ENCODE measurements at regions not wholly inside any gene's neighbourhood (a gene's known extent, or its start where the extent isn't known, plus 50 kb on each side); places are given as distances from the start of the nearest gene placed in this dataset.
A peak's percentile ranks its signal among the peaks of the same experiment; 100 is the strongest.

DNA sequence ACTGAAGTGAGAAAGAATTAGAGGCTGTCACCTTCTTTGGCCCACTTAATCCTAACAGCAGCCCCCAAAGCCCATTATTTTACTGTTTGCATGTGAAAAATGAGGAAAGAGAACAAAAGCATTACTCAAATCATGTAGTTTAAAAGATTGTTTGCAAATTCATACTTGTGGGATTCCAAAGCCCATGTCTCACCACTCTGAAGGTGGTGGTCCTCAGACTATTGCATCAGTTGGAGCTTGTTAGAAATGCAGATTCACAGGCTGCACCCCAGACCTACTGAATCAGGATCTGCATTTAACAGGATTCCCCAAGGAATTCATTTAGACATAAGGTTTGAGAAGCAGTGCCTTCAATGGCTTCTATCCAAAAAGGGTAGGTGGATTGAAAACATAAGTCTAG, 93.7 kb upstream of the PDE1C start:
- Histone ChIP-seq H2AFZ (ENCODE audit: low read length, unreplicated experiment) (peak overlapping the region; percentile 40), H3K79me2 (ENCODE audit: control insufficient read depth, insufficient read depth, low read length, unreplicated experiment) (no peaks in the 10 kb centered on the region), H3K36me3 (ENCODE audit: insufficient read depth, low read length) (no peaks in the 10 kb centered on the region), H3K27ac (ENCODE audit: low read depth, low read length) (peak overlapping the region; percentile 84), H3K4me3 (ENCODE audit: low read depth, low read length) (no peak overlapping the region), H3K4me1 (ENCODE audit: control insufficient read depth, insufficient read depth, low read length, unreplicated experiment) (peaks cover 36% of the 10 kb centered on the region), H3K27me3 (ENCODE audit: insufficient read depth, low read length) (no peaks in the 10 kb centered on the region)

DNA sequence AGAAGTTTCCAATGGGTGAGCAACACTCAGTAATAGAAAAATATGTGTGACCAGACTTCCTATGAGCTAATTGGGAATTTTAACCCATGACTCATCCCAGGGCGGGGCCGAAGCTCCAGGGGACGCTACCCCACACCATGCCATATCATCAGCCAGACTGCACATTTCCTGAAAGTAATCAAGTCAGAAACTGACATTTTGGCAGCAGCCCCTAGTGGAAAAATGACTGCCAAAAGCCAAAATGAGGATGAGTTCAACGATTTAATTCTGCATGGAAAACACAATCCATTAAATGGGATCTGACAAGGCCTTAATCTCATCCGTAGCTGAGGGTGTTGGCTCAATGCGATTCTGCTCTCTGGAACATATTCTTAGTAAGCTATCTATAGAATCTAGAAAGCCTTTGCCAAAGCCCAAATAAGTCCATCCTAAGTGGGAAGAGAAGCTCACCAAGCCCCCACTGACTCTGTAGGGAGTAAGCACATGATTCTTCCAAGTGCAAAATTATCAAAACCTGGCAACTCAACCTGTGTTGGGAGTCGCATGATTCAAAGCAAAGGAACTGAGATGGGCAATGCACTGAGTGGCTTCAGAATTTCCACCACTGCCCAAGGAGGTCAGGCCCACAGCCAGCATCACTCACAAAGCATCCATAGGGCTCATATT, 93.1 kb upstream of the PDE1C start:
- peak overlapping the region; percentile 40 for H2AFZ ChIP-seq (ENCODE audit: low read length, unreplicated experiment)
- H3K36me3 ChIP-seq (ENCODE audit: insufficient read depth, low read length), result no peaks in the 10 kb centered on the region
- peaks cover 36% of the 10 kb centered on the region for H3K4me1 ChIP-seq (ENCODE audit: control insufficient read depth, insufficient read depth, low read length, unreplicated experiment)
- peak overlapping the region; percentile 16; the same call in 1 of the 2 replicates for H3K4me3 ChIP-seq (ENCODE audit: low read depth, low read length)
- no peaks in the 10 kb centered on the region for H3K79me2 ChIP-seq (ENCODE audit: control insufficient read depth, insufficient read depth, low read length, unreplicated experiment)
- peak overlapping the region; percentile 84 for H3K27ac ChIP-seq (ENCODE audit: low read depth, low read length)
- H3K27me3 ChIP-seq (ENCODE audit: insufficient read depth, low read length), result no peaks in the 10 kb centered on the region

DNA sequence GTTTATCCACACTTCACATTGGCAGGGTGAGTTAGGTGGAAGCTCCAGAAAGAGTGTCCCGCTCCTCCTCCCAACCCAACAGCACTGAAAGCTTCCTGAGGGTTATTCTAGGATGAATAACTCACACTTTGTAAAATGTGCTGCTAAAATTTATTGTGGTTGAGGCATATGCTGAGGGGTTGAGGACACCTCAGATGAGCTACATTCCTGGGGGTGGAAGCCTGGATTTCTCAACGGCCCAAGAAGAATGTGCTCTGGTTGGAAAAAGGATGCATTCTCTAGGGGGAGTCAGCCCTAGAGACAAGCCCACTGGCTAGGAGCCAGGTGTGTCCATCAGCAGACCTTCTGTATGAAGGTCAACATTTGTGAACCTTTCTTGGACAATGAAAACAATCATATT, 91.5 kb upstream of the PDE1C start:
- Histone ChIP-seq H2AFZ (ENCODE audit: low read length, unreplicated experiment) (no peak overlapping the region), H3K27me3 (ENCODE audit: insufficient read depth, low read length) (no peaks in the 10 kb centered on the region), H3K79me2 (ENCODE audit: control insufficient read depth, insufficient read depth, low read length, unreplicated experiment) (no peaks in the 10 kb centered on the region), H3K4me1 (ENCODE audit: control insufficient read depth, insufficient read depth, low read length, unreplicated experiment) (peaks cover 36% of the 10 kb centered on the region), H3K4me3 (ENCODE audit: low read depth, low read length) (no peak overlapping the region), H3K27ac (ENCODE audit: low read depth, low read length) (peak overlapping the region; percentile 84), H3K36me3 (ENCODE audit: insufficient read depth, low read length) (no peaks in the 10 kb centered on the region)

DNA sequence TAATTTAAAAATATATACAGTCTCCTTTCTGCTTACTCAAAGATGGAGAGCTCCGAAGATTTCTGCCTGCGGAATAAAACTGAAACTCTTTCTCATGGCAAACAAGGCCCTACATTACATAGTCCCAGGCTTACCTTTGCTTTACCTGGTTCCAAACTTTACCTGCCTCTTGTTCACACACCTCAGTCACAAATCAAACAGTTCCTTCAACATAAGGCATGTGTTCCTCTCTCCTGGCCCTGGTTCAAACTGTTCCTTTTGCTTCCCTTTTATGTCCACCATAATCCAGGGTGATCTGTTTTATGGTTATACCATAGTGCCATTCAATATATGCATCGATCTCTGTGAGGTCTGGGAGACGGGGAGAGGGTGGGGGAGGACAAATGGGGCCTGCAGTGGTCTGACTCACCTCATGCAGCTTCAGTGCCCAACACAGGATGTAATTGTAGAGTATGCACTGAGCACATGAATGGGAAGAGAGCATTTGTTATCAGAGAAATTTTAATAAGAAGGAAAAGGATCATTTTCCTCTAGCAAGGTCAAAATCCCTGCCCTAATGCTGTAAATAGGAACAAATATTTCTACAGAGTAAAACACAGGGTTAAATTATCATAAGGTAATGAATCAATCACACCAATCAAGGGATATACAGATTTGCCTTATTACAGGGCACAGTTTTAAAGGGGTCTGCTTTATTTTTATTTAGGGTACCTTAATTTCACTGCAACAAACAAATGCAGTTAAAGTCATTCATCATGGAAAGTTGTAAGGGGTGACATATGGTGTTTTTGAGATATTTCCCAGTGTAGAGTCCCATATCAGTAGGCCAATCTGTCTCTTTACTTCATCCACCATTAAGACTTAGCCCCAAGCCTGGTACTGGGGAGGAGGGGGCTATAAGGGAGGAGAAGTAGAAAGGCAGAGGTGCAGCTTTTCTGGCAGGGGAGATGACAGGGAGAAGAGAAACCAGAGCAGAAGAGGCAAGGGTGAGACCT, 88.8 kb upstream of the PDE1C start:
- no peaks in the 10 kb centered on the region for H3K36me3 ChIP-seq (ENCODE audit: insufficient read depth, low read length)
- no peak overlapping the region for H2AFZ ChIP-seq (ENCODE audit: low read length, unreplicated experiment)
- H3K4me3 ChIP-seq (ENCODE audit: low read depth, low read length), result no peak overlapping the region
- H3K79me2 ChIP-seq (ENCODE audit: control insufficient read depth, insufficient read depth, low read length, unreplicated experiment), result no peaks in the 10 kb centered on the region
- H3K27me3 ChIP-seq (ENCODE audit: insufficient read depth, low read length), result no peaks in the 10 kb centered on the region
- no peak overlapping the region for H3K27ac ChIP-seq (ENCODE audit: low read depth, low read length)
- H3K4me1 ChIP-seq (ENCODE audit: control insufficient read depth, insufficient read depth, low read length, unreplicated experiment), result peaks cover 46% of the 10 kb centered on the region

DNA sequence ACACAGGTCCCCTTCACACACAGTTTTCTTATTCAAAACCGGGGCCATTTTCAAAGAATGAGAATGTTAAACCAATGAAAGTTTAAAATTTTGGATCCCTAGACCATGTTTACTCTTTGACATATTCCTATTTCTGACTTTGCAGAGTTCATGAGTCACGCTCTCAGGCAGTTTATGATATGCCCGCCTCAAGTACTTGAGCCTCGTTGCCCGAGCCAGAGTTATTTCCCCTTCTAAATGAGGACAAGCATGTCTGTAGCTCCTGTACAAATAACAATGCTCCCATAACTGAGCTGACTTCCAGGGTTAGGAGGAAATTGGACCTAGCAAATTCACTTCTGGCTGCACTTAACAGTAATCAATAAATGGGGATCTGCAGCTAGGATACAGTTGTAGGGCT, 87.9 kb upstream of the PDE1C start:
- H3K79me2 ChIP-seq (ENCODE audit: control insufficient read depth, insufficient read depth, low read length, unreplicated experiment), result no peaks in the 10 kb centered on the region

DNA sequence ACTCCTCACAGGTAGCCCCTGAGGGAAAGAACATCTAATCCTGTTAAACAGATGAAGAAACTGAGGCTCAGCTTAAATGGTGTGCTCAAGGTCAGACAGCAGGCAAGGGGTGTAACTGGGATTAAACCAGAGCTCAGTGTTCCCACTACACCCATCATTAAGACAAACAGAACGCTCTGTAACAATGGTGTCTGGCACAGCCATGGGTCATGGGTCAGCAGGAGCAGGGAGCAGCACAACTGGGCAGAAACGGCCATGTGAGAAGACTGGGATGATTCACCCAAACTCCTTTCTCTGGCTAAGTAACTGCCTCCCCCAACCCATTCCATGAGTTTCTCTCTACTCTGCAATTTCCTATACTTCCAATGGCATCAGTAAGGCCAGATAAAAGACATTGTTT, 85.5 kb upstream of the PDE1C start:
- Histone ChIP-seq H2AFZ (ENCODE audit: low read length, unreplicated experiment) (peak overlapping the region; percentile 23), H3K79me2 (ENCODE audit: control insufficient read depth, insufficient read depth, low read length, unreplicated experiment) (no peaks in the 10 kb centered on the region), H3K4me1 (ENCODE audit: control insufficient read depth, insufficient read depth, low read length, unreplicated experiment) (peaks cover 14% of the 10 kb centered on the region), H3K4me3 (ENCODE audit: low read depth, low read length) (no peak overlapping the region), H3K36me3 (ENCODE audit: insufficient read depth, low read length) (no peaks in the 10 kb centered on the region), H3K27me3 (ENCODE audit: insufficient read depth, low read length) (no peaks in the 10 kb centered on the region), H3K27ac (ENCODE audit: low read depth, low read length) (no peak overlapping the region)

More for the DNA sequence above, 87.9 kb upstream of the PDE1C start:
- H3K36me3 ChIP-seq (ENCODE audit: insufficient read depth, low read length), result no peaks in the 10 kb centered on the region
- H3K4me3 ChIP-seq (ENCODE audit: low read depth, low read length), result no peak overlapping the region
- H3K4me1 ChIP-seq (ENCODE audit: control insufficient read depth, insufficient read depth, low read length, unreplicated experiment), result peaks cover 36% of the 10 kb centered on the region
- H2AFZ ChIP-seq (ENCODE audit: low read length, unreplicated experiment), result no peak overlapping the region
- no peak overlapping the region for H3K27ac ChIP-seq (ENCODE audit: low read depth, low read length)
- no peaks in the 10 kb centered on the region for H3K27me3 ChIP-seq (ENCODE audit: insufficient read depth, low read length)

DNA sequence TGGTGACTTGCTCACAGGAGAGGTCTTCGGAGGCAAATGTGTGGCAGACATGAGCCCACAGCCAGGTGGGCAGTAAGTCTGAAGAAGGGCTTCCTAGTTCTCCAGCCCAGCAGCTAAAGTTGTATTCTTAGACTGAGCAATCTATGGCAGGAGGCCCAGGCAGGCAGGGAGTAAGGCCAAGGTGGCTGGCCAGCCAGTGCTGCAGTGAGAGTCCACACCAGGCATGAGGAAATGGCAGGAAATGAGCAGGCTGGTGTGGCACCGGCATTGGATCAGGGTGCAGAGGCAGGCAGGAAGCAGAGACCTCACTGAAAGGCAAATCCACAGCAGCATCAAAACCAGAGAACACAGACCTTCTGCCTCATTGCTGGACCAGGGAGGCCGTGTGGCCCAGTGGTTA, 84.6 kb upstream of the PDE1C start:
- no peaks in the 10 kb centered on the region for H3K36me3 ChIP-seq (ENCODE audit: insufficient read depth, low read length)
- no peak overlapping the region for H2AFZ ChIP-seq (ENCODE audit: low read length, unreplicated experiment)
- H3K79me2 ChIP-seq (ENCODE audit: control insufficient read depth, insufficient read depth, low read length, unreplicated experiment), result no peaks in the 10 kb centered on the region
- H3K4me3 ChIP-seq (ENCODE audit: low read depth, low read length), result no peak overlapping the region
- peaks cover 14% of the 10 kb centered on the region for H3K4me1 ChIP-seq (ENCODE audit: control insufficient read depth, insufficient read depth, low read length, unreplicated experiment)
- no peaks in the 10 kb centered on the region for H3K27me3 ChIP-seq (ENCODE audit: insufficient read depth, low read length)
- H3K27ac ChIP-seq (ENCODE audit: low read depth, low read length), result no peak overlapping the region

DNA sequence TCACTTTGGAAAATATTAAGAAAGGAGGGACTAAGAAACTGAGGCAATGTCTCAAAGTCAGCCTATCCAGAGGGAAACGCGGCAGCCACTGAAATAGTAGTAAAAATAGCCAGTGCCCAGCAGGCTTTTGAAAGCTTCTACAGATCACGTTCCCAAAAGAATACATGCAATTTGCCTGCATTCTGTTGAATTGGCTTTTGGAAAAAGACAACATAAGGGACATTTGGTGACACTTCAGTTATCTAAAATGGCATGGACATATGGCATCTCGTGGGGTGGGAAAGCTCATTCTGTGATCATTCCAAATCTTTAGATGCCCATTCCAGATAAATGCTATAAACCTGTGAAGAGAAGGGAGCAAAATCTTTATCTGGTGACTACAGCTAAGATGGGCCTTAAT, 82.8 kb upstream of the PDE1C start:
- Histone ChIP-seq H3K36me3 (ENCODE audit: insufficient read depth, low read length) (no peaks in the 10 kb centered on the region), H3K4me3 (ENCODE audit: low read depth, low read length) (no peak overlapping the region), H2AFZ (ENCODE audit: low read length, unreplicated experiment) (no peak overlapping the region), H3K27me3 (ENCODE audit: insufficient read depth, low read length) (no peaks in the 10 kb centered on the region), H3K27ac (ENCODE audit: low read depth, low read length) (no peak overlapping the region), H3K79me2 (ENCODE audit: control insufficient read depth, insufficient read depth, low read length, unreplicated experiment) (no peaks in the 10 kb centered on the region), H3K4me1 (ENCODE audit: control insufficient read depth, insufficient read depth, low read length, unreplicated experiment) (peaks cover 14% of the 10 kb centered on the region)

DNA sequence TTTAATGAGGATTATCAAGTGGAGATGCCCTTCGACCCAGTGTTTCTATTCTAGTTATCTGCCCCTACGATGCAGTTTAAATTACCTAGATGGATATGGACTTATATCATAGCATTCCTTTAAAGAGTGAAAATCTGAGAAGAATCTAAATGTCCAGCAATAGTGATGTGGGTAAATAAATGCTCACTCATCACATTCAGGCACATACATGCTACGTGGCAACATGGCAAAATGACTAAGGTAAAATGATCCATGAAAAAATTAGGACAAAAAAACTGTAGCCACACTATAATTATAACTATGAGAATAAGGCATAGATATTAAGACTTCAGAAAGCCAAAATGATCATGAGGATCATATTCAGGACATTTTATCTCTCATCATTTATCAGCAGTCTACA, 82.4 kb upstream of the PDE1C start:
- H2AFZ ChIP-seq (ENCODE audit: low read length, unreplicated experiment), result no peak overlapping the region
- no peak overlapping the region for H3K27ac ChIP-seq (ENCODE audit: low read depth, low read length)
- no peaks in the 10 kb centered on the region for H3K27me3 ChIP-seq (ENCODE audit: insufficient read depth, low read length)
- H3K79me2 ChIP-seq (ENCODE audit: control insufficient read depth, insufficient read depth, low read length, unreplicated experiment), result no peaks in the 10 kb centered on the region
- no peaks in the 10 kb centered on the region for H3K36me3 ChIP-seq (ENCODE audit: insufficient read depth, low read length)
- no peak overlapping the region for H3K4me3 ChIP-seq (ENCODE audit: low read depth, low read length)
- peaks cover 14% of the 10 kb centered on the region for H3K4me1 ChIP-seq (ENCODE audit: control insufficient read depth, insufficient read depth, low read length, unreplicated experiment)

DNA sequence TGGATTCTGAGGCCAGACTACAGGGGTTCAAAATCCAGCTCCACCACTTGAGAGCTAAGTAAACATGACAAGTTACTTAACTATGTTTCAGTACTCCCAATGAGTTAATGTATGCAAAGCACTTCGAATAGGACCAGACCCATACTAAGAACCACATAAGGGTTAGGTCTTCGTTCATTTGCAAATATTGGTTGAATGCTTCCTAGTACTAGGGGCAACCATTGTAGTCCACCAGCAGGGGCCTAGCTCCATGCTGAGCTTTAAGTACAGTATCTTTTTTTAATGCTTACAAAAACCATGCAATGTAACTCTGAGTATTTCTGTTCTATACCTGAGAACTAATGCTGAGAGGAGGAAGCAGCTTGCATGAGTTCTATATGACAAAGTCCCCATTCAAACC, 80.4 kb upstream of the PDE1C start:
- Histone ChIP-seq H3K36me3 (ENCODE audit: insufficient read depth, low read length) (no peaks in the 10 kb centered on the region), H3K79me2 (ENCODE audit: control insufficient read depth, insufficient read depth, low read length, unreplicated experiment) (no peaks in the 10 kb centered on the region), H3K27me3 (ENCODE audit: insufficient read depth, low read length) (no peaks in the 10 kb centered on the region), H3K27ac (ENCODE audit: low read depth, low read length) (no peak overlapping the region), H2AFZ (ENCODE audit: low read length, unreplicated experiment) (no peak overlapping the region), H3K4me1 (ENCODE audit: control insufficient read depth, insufficient read depth, low read length, unreplicated experiment) (peaks cover 11% of the 10 kb centered on the region), H3K4me3 (ENCODE audit: low read depth, low read length) (no peak overlapping the region)

DNA sequence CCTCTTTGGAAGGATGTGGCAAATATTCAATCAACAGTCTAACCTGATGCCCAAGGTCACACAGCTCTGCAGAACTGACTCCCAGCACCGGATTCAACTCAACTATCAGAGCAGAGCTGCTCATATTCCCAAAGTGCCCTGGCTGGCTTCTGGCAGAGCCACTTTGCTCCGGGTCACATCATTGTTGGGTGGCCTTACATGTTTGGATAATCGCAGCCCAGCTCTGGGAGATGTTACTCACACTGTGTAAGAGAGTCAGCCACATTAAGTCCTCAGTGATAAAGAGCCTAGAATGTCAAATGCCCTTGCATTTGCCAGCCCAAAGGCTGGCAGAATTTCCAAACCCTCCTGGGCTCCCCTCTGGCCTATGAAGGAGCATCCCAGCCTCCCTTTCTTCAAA, 79.8 kb upstream of the PDE1C start:
- H3K79me2 ChIP-seq (ENCODE audit: control insufficient read depth, insufficient read depth, low read length, unreplicated experiment), result no peaks in the 10 kb centered on the region
- H3K27ac ChIP-seq (ENCODE audit: low read depth, low read length), result no peak overlapping the region
- no peaks in the 10 kb centered on the region for H3K36me3 ChIP-seq (ENCODE audit: insufficient read depth, low read length)
- H3K4me3 ChIP-seq (ENCODE audit: low read depth, low read length), result no peak overlapping the region
- no peak overlapping the region for H2AFZ ChIP-seq (ENCODE audit: low read length, unreplicated experiment)
- no peaks in the 10 kb centered on the region for H3K27me3 ChIP-seq (ENCODE audit: insufficient read depth, low read length)
- H3K4me1 ChIP-seq (ENCODE audit: control insufficient read depth, insufficient read depth, low read length, unreplicated experiment), result peaks cover 7% of the 10 kb centered on the region
